HG03442 (cell line): ENCODE measurements at regions not wholly inside any gene's neighbourhood (a gene's known extent, or its start where the extent isn't known, plus 50 kb on each side); places are given as distances from the start of the nearest gene placed in this dataset.

Experiments used
- ATAC-seq: cut with Tn5 transposase; IDR thresholded peaks from one replicate; pipeline ENCODE4 v1.9.1; 2021; ENCODE audit warnings: mild to moderate bottlenecking, moderate library complexity; ENCODE audit not compliant: unreplicated experiment

GRCh38 chr14:54342806-54343205 is 54.0 kb upstream of the CDKN3 start:
- ATAC-seq: no peak

- ATAC-seq: no peak
Observed at GRCh38 chr14:54343272-54344121, 53.3 kb upstream of the CDKN3 start.

- ATAC-seq: no peak
Observed at GRCh38 chr14:54344445-54344844, 52.4 kb upstream of the CDKN3 start.

- ATAC-seq: no peak
Observed at GRCh38 chr14:54346257-54346656, 50.5 kb upstream of the CDKN3 start.
